AG09309 (cell line): ENCODE measurements at regions not wholly inside any gene's neighbourhood (a gene's known extent, or its start where the extent isn't known, plus 50 kb on each side); places are given as distances from the start of the nearest gene placed in this dataset.

Experiments
- DNase-seq: peaks from one replicate; pipeline ENCODE4 v3.0.0-alpha.2; 2010; ENCODE audit warnings: low read depth
- H3K4me3 ChIP-seq: 2 replicates; pipeline ENCODE4 v1.5.1; 2011; ENCODE audit warnings: mild to moderate bottlenecking, low read depth, low read length, moderate library complexity; ENCODE audit not compliant: control insufficient read depth
- TF ChIP-seq, protein P1 (sequence below): IDR thresholded peaks from 2 replicates; pipeline ENCODE4 v1.5.1; 2011; ENCODE audit warnings: mild to moderate bottlenecking, low read depth, low read length, inconsistent platforms; ENCODE audit not compliant: insufficient read depth, control insufficient read depth; ENCODE audit errors: missing control alignments

DNA sequence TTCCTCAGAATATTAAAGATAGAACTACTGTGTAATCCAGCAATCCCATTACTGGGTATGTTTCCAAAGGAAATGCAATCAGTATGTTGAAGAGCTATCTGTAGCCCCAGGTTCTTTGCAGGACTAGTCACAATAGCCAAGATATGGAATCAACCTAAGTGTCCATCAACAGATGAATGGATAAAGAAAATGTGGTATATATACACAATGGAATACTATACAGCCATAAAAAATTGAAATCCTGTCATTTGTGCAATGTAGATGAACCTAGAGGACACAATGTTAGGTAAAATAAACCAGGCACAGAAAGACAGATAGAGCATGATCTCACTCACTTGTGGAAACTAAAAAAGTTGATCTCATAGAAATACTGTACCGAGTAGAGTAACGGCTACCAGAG is 306.0 kb upstream of the MARCKS start:
- no peak overlapping the region for H3K4me3 ChIP-seq
- DNase-seq, result no peak
- TF ChIP-seq, protein P1, sequence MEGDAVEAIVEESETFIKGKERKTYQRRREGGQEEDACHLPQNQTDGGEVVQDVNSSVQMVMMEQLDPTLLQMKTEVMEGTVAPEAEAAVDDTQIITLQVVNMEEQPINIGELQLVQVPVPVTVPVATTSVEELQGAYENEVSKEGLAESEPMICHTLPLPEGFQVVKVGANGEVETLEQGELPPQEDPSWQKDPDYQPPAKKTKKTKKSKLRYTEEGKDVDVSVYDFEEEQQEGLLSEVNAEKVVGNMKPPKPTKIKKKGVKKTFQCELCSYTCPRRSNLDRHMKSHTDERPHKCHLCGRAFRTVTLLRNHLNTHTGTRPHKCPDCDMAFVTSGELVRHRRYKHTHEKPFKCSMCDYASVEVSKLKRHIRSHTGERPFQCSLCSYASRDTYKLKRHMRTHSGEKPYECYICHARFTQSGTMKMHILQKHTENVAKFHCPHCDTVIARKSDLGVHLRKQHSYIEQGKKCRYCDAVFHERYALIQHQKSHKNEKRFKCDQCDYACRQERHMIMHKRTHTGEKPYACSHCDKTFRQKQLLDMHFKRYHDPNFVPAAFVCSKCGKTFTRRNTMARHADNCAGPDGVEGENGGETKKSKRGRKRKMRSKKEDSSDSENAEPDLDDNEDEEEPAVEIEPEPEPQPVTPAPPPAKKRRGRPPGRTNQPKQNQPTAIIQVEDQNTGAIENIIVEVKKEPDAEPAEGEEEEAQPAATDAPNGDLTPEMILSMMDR, result no peak

DNA sequence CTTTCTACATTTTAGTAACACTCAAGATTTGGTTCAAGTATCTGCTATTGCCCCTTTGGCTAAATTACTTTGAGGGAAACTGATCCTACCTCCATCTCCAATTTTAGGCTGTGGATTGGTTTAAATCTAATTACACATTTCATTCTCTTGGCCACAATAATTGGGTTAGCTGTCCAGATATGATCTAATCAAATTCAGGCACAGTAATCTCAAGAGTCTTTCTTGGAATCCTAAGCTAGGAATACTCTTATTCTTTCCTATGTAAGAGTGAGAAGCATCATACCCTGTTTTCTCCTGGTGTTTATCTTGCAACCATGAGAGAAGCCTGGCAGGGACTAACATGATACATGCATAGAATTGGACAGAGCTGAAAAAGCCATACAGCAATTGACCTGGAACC is 300.4 kb upstream of the MARCKS start:
- no peak for DNase-seq
- H3K4me3 ChIP-seq, result no peak overlapping the region
- TF ChIP-seq, protein P1, result no peak

DNA sequence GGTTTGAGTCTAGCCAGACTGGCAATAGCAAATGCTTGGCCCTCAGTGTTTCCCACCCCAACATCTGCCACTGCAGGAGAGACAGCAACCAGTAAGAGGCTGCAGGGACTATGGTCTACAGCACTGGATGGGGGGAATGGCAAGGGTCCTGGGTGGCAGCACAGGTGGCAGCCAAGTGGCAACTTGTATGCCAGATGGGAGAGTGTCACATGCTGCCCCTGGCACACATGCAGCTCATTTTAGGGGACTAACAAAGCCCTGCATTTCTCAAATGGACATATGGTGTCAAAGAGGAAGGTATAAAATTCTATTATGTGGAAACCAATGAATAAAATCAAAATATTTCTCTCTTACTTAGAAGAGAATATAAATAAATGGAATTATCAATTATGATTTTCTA is 298.7 kb upstream of the MARCKS start:
- TF ChIP-seq, protein P1, result no peak
- H3K4me3 ChIP-seq, result no peak overlapping the region
- DNase-seq, result no peak

DNA sequence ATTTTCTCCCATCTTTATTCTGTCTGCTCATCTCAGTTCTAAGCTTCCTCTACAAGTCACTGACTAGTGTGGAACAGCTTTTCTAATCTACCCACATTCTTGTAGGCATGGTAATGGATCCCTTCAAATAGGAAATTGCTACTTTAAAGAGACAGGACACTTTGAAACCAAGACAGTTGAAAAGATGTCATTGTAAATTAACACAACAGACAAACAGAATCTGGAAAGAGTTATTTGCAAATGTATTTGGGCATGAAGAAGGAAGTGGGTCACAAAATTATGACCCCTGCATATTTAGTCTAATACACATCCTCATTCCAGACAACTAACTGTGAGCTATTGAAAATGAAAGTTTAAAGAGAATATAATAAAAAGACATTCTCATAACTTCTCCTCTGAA is 298.2 kb upstream of the MARCKS start:
- peak; percentile 71 for DNase-seq
- TF ChIP-seq, protein P1, result no peak
- H3K4me3 ChIP-seq, result no peak overlapping the region

DNA sequence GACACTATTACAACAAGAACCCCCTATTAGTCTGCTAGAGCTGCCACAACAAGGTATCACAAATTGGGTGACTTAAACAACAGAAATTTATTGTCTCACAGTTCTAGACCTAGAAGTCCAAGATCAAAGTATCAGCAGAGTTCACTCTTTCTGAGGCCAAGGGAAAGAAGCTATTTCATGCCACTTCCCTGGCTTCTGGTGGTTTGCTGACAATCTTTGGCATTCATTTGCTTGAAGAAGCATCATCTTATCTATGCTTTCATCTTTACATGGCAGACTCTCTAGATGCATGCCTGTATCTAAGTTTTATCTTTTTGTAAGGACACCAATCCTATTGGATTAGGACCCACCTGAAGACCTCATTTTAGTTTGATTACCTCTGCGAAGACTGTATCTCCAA is 296.8 kb upstream of the MARCKS start:
- TF ChIP-seq, protein P1, result no peak
- DNase-seq, result no peak
- no peak overlapping the region for H3K4me3 ChIP-seq

DNA sequence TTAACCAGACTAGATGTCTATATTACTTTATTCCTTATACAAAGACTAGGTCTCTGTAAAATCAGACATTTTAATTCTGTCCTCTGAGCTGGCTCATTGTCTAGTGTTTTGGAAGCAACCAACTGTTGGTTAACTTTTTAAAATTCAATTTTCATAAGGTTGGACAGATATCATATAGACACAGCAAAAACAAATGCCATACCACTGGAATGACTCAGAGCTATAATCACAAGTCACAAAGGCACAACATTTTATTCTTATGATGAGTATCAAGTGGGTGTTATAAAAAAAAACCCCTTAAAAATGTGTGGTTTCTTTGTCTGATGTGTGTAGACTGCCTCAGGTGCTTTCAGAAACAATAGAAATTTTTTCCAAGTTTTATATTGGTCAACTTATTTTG is 296.2 kb upstream of the MARCKS start:
- peak; percentile 51 for DNase-seq
- TF ChIP-seq, protein P1, result no peak
- H3K4me3 ChIP-seq, result no peak overlapping the region

DNA sequence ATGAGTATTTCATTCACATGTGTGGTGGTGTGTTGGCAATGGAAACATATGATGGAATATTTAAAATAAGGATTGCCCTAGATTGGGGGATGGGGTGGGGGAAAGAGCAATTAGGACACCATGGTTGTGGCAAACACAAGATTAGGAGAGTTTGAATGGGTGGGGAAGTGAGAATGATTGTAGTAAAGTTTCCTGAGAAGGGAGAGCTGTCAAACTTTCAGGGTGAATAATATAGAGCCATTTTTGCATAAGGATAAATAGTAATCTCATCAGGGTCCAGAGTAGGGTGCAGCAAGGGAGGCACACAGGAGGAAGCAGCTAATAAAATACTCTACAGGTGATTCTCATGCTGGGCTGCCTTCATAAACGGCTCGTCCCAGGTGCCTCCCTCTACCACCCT is 294.9 kb upstream of the MARCKS start:
- TF ChIP-seq, protein P1, result no peak
- no peak overlapping the region for H3K4me3 ChIP-seq
- no peak for DNase-seq
